MCF 10A (cell line): ENCODE measurements at regions not wholly inside any gene's neighbourhood (a gene's known extent, or its start where the extent isn't known, plus 50 kb on each side); places are given as distances from the start of the nearest gene placed in this dataset.
A peak's percentile ranks its signal among the peaks of the same experiment; 100 is the strongest.

Experiments
- BruUV-seq: library from RNA; stranded (reverse); fragments of 400-500 nt; replicated peaks from 2 replicates; lab custom pipeline; 2021; lab: Mats Ljungman, UMichigan
- CTCF ChIA-PET: fragments of 300-600 bp; sonication (Branson Sonifier 250); formaldehyde crosslinking; extraction: SDS; loops from one replicate; lab custom pipeline; 2021; ENCODE audit warnings: antibody characterized with exemption, inconsistent platforms; lab: Yijun Ruan, JAX
- POLR2A ChIA-PET: fragments of 300-600, 350-650 bp; sonication (Branson Sonifier 250); formaldehyde crosslinking; extraction: SDS; loops from one replicate; lab custom pipeline; 2020; ENCODE audit warnings: antibody characterized with exemption, inconsistent platforms; lab: Yijun Ruan, JAX
- DNase-seq: peaks from one replicate; pipeline ENCODE4 v3.0.0-alpha.2; 2018; ENCODE audit not compliant: unreplicated experiment
- H3K27ac Mint-ChIP-seq: one replicate; pipeline ENCODE4 v1.8.0; 2022; ENCODE audit warnings: mild to moderate bottlenecking, low read depth, mixed read lengths; ENCODE audit not compliant: unreplicated experiment
- H3K27me3 Mint-ChIP-seq: one replicate; pipeline ENCODE4 v1.8.0; 2022; ENCODE audit warnings: mixed read lengths; ENCODE audit not compliant: insufficient read depth, unreplicated experiment
- H3K36me3 Mint-ChIP-seq: one replicate; pipeline ENCODE4 v1.8.0; 2022; ENCODE audit warnings: mild to moderate bottlenecking, moderate library complexity, mixed read lengths; ENCODE audit not compliant: insufficient read depth, unreplicated experiment
- H3K4me1 Mint-ChIP-seq: one replicate; pipeline ENCODE4 v1.8.0; 2022; ENCODE audit warnings: mixed read lengths; ENCODE audit not compliant: insufficient read depth, unreplicated experiment
- H3K4me3 Mint-ChIP-seq: one replicate; pipeline ENCODE4 v1.8.0; 2022; ENCODE audit warnings: mild to moderate bottlenecking, moderate library complexity, mixed read lengths; ENCODE audit not compliant: unreplicated experiment
- H3K9me3 Mint-ChIP-seq: one replicate; pipeline ENCODE4 v1.8.0; 2022; ENCODE audit warnings: mixed read lengths; ENCODE audit not compliant: unreplicated experiment
- intact Hi-C: fragments of 100-400 bp; cut with micrococcal nuclease; formaldehyde crosslinking; loops from 2 replicates; pipeline ENCODE4 v1.14.1; 2022
- TF ChIP-seq, protein P1 (sequence below): fragments of 200-600 bp; IDR thresholded peaks from one replicate; pipeline ENCODE4 v1.8.0; 2022; ENCODE audit warnings: antibody characterized with exemption, mild to moderate bottlenecking; ENCODE audit not compliant: unreplicated experiment

DNA sequence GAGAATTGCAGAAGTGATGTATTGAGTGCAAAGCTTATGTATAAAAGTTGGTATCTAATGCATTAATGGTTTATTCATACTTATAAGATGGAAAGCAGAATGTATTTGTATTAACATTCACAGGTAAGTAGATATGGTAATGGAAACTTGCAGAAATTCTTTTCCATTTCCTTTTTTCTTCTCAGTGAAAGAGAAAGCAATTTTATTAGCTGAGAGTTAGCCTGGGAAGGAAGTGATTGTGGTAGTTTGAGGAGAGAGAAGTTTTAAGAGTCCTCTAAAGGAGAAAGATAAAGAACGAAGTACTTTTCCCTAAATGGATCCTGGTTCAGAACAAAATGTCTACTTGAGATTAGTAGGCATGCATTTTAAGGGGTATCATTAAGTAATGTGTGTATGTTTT, 60.1 kb upstream of the OSTN start:
- intact Hi-C loops, result loop anchor here (5.0 kb wide), 1 partner anchor 258 kb away; no protein-coding TSS in a partner anchor
- DNase-seq, result no peak
- BruUV-seq, result no TSS peak
- ChIA-PET CTCF (no interaction called here), POLR2A (interaction anchor here (0.6 to 1.2 kb wide), 2 partner anchors 21 to 406 kb away, joined by 3 to 4 read pairs; no protein-coding TSS in a partner anchor)
- TF ChIP-seq, protein P1, sequence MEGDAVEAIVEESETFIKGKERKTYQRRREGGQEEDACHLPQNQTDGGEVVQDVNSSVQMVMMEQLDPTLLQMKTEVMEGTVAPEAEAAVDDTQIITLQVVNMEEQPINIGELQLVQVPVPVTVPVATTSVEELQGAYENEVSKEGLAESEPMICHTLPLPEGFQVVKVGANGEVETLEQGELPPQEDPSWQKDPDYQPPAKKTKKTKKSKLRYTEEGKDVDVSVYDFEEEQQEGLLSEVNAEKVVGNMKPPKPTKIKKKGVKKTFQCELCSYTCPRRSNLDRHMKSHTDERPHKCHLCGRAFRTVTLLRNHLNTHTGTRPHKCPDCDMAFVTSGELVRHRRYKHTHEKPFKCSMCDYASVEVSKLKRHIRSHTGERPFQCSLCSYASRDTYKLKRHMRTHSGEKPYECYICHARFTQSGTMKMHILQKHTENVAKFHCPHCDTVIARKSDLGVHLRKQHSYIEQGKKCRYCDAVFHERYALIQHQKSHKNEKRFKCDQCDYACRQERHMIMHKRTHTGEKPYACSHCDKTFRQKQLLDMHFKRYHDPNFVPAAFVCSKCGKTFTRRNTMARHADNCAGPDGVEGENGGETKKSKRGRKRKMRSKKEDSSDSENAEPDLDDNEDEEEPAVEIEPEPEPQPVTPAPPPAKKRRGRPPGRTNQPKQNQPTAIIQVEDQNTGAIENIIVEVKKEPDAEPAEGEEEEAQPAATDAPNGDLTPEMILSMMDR, result no peak
- H3K27ac Mint-ChIP-seq, result no peak overlapping the region
- no peaks in the 10 kb centered on the region for H3K27me3 Mint-ChIP-seq
- H3K4me1 Mint-ChIP-seq, result peaks cover 10% of the 10 kb centered on the region
- H3K4me3 Mint-ChIP-seq, result no peak overlapping the region
- H3K9me3 Mint-ChIP-seq, result no peaks in the 10 kb centered on the region
- H3K36me3 Mint-ChIP-seq, result no peaks in the 10 kb centered on the region

DNA sequence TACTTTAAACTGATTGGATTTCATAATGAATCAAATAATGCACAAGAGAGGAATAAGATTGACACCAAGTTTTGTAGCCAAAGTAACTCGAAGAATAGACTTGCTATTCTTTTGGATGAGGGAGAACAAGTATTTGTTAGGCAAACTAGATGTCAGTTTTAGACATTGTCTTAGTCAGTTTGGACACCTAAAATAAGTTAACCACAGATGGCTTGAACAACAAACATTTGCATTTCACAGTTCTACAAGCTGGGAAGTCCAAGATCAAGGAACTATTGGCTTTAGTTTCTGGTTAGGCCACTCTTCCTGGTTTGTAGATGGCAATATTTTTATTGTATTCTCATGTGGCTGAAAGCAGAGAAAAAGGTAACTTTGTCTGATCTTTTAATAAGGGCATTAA, 61.3 kb upstream of the OSTN start:
- Mint-ChIP-seq H3K36me3 (no peaks in the 10 kb centered on the region), H3K4me3 (no peak overlapping the region), H3K27me3 (no peaks in the 10 kb centered on the region), H3K9me3 (no peaks in the 10 kb centered on the region), H3K4me1 (peaks cover 3% of the 10 kb centered on the region), H3K27ac (no peak overlapping the region)
- no TSS peak for BruUV-seq
- POLR2A ChIA-PET, result no interaction called here
- intact Hi-C loops, result loop anchor here (5.0 kb wide), 1 partner anchor 260 kb away; no protein-coding TSS in a partner anchor
- CTCF ChIA-PET, result interaction anchor here (0.7 to 0.9 kb wide), 2 partner anchors 13 to 207 kb away, joined by 3 to 4 read pairs; no protein-coding TSS in a partner anchor
- TF ChIP-seq, protein P1, result no peak
- DNase-seq, result no peak

DNA sequence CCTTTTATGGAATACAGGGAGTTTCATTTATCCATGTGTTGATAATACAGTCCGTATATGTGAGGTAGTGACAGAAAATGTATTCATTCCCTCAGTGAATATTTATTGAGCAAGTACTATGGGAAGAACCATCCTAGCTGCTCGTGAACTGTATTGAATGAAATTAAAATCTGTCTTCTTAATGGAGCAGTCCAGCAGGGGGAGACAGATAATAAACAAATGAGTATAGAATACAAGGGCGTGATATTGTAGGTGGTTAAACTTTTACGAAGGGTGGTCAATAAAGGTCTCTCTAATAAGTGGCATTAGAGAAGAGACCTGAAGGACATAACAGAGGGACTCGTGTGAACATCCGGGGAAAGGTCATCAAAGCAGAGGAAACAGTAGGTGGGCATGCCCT, 62.7 kb upstream of the OSTN start:
- ChIA-PET POLR2A (no interaction called here), CTCF (interaction anchor here (0.6 to 0.9 kb wide), 4 partner anchors 107 to 438 kb away, joined by 3 to 4 read pairs (median 3); no protein-coding TSS in a partner anchor)
- Mint-ChIP-seq H3K9me3 (no peaks in the 10 kb centered on the region), H3K36me3 (no peaks in the 10 kb centered on the region), H3K4me1 (no peaks in the 10 kb centered on the region), H3K27me3 (no peaks in the 10 kb centered on the region), H3K4me3 (no peak overlapping the region), H3K27ac (no peak overlapping the region)
- DNase-seq, result peak; percentile 55
- no TSS peak for BruUV-seq
- TF ChIP-seq, protein P1, result peak; percentile 38
- intact Hi-C loops, result loop anchor here (5.0 kb wide), 1 partner anchor 261 kb away; no protein-coding TSS in a partner anchor

DNA sequence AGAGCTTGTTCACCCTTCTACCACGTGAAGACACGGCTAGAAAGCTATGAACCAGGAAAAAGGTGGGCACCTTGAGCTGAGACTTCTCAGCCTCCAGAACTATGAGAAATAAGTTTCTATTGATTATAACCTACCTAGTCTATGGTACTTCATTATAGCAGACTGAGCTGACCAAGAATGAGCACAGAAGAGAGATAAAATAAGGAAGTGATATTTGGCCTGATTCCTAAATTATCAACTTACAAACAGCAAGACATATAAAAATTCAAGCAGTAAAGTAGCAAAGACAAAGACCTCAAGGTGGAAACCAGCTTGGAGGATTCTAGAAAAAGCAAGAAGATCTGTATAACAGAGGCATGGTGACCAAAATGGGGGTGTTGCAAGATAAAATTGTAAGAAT, 63.9 kb upstream of the OSTN start:
- H3K27me3 Mint-ChIP-seq, result no peaks in the 10 kb centered on the region
- H3K4me3 Mint-ChIP-seq, result no peak overlapping the region
- intact Hi-C loops, result loop anchor here (5.0 kb wide), 1 partner anchor 262 kb away; no protein-coding TSS in a partner anchor
- no TSS peak for BruUV-seq
- H3K9me3 Mint-ChIP-seq, result no peaks in the 10 kb centered on the region
- no peaks in the 10 kb centered on the region for H3K36me3 Mint-ChIP-seq
- POLR2A ChIA-PET, result interaction anchor here (0.7 kb wide), 1 partner anchor 161 kb away, joined by 3 read pairs; no protein-coding TSS in a partner anchor
- TF ChIP-seq, protein P1, result no peak
- CTCF ChIA-PET, result interaction anchor here (0.6 kb wide), 1 partner anchor 1310 kb away, joined by 3 read pairs; no protein-coding TSS in a partner anchor
- H3K4me1 Mint-ChIP-seq, result no peaks in the 10 kb centered on the region
- no peak overlapping the region for H3K27ac Mint-ChIP-seq
- DNase-seq, result no peak
